8988T (cell line): ENCODE measurements at regions not wholly inside any gene's neighbourhood (a gene's known extent, or its start where the extent isn't known, plus 50 kb on each side); places are given as distances from the start of the nearest gene placed in this dataset.

Experiments
- DNase-seq: peaks from one replicate; pipeline ENCODE4 v3.0.0; 2011

DNA sequence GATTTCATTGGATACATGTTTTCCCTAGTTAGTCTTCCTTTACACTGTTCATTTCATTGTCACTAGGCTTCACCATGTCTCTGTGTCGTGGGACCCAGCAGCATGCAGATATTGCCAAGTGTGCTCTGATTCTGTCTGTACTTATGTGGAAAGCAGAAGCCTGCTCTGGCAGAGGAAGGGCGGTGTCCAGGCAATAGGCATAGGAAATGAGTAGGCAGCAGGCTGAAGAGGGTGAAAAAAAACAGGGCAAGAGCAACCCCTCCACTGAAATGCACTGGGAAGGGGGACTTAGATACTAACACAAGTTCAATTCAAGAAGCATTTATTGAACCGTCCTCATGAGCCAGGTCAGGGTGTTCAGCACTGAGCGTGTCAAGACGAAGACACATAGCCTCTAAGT is 85.2 kb upstream of the VAV3 start:
- no peak for DNase-seq

DNA sequence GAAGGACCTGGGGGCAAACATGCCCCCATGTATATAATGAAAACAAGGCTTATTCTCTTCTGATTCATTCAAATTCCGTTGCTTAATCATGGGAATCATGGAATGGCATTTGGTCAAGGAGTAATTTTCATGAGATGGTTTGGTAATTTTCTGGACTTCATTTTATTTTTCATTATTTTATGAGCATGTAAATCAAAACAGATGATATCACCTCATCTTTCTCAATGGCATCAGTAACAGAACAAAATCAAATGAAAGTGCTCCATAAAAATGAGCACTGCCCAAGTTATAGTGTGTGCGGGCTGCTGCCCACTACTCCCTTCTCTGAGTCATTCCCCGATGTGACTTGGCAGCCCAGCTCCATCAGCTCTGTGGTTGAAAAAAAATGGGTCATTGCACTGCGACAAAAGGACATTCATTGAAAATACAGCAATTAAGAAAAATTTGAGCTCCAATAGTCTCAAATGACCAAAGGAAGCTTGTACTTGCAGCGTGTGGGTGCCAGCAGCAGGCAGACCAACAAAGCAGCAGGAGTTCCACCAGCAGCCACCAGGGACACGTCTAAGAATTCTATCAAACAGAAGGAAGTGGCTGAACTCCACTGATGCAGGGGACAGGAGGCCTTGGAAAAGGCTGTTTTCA is 84.3 kb upstream of the VAV3 start:
- peak; percentile 6 for DNase-seq

DNA sequence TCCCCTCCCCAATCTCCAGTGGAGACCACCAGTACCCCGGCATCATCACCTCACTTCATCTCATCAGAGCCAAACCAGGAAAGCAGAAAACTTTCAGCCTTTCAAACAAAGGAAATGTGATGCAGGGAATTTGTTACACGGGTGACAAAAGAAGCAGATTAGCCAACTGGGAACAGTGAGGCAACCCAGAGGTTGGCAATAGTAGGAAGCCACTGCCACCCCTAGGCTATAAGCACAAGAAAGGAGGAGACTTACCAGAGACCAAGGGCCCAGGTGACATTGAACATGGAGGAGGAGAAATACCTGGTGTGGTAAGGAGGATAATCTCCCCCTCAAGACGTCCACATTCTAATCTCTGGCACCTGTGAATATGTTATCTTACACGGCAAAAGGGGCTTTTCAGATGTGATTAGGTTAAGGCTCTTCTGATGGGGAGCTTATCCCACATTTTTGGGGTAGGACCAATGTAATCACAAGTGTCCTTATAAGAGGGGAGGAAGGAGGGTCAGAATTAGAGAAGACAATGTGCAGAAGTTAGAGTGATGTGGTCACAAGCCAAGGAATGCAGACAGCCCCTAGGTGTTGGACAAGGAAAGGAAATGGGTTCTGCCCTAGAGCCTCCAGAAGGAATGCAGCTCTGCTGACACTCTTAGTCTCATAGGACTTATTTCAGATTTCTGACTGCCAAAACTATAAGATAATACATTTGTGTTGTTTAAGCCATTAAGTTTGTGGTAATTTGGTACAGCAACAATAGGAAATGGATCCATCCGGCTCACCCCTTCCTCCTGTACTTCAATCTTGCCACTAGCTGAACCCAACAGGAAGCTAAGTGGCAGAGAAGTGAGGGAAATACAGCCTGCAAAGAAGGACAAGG is 83.6 kb upstream of the VAV3 start:
- DNase-seq: no peak

DNA sequence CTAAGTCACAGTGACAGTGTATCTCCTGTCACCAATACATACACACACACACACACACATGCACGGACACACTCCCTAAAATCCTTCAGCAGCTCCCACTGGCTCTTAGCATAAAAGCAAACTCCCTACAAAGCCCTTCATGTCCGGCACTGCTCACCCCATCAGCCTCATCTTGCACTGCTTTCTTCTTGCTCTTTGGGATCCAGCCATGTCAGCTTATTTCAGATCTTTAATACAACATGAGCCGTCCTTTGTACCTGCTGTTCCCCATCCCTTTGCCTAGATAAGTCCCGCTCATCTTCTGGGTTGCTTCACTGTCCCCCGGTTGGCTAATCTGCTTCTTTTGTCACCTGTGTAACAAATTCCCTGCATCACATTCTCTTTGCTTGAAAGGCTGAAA is 82.1 kb upstream of the VAV3 start:
- DNase-seq: no peak

DNA sequence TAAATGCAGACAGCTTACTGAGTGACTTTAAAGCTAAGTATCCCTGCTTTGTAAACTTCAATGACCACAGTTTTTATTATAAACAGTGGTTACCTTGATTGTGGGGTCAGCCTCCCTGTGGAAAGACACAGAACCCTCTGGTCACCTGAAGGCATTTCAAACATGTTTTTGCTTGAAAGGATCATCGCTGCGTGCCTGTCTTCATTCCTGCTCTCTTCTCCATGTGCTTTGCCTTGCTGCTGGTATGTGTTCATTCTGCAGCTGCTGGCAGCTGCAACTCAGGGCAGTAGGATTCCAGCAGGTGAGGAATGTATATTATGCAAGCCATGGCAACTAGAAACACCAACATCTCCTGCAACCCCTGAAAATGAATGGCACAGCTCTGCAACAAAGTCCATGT is 81.0 kb upstream of the VAV3 start:
- DNase-seq: no peak

DNA sequence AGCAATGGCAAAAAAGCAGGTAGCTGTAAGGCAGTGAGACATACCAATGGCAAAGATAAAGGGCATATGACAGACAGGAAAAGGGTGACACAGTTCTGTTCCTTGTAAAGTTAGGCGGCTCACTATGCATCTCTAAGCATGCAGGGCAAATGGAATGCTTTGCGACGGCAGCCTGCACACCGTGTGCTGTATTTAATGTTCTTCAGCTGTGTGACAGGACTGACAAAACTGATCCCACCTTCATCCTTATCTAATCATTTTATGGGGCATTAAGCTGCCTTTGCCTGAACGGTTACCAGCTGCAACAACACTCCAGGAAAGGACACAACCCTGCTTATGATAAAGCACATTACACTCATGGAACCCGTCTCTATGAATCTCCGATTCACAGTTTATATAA is 80.5 kb upstream of the VAV3 start:
- DNase-seq: no peak

DNA sequence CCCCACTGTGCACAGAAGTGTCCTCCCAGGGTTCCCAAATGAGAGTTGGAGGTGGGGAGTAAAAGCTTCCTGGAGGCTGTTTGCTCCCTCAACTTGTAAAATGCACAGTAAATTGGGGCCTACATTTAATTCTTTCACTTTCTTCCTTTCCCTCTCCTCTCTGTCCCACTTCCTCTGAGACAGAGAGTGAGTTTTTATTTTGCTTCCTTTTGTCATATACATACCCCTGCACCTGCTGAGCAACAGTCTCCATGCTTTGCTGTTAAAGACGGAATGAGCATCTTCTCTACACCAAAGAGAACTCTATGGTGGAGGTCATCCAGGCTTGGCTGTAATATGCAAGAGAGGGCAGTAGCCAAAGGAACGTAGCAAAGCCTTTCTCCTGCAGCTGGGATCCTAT is 79.3 kb upstream of the VAV3 start:
- DNase-seq: no peak

DNA sequence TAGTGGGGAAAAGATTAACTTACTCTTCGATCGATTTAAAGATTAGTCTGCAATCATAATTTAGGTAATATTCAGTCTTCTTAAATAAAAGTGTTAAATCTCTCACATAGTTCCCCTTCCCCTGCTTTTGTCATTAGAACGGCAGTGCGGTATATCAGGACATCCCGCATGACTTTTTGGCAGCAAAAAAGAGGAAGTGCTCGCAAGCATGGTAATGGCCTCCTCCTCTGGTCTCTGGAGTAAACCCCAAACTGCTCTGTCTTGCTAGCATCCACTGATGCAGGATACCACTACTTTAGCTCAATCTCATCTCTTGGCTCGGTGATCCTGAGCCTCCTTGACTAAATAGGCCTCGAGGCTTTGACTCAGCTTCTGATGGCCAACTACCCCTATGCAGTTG is 78.7 kb upstream of the VAV3 start:
- DNase-seq: no peak

DNA sequence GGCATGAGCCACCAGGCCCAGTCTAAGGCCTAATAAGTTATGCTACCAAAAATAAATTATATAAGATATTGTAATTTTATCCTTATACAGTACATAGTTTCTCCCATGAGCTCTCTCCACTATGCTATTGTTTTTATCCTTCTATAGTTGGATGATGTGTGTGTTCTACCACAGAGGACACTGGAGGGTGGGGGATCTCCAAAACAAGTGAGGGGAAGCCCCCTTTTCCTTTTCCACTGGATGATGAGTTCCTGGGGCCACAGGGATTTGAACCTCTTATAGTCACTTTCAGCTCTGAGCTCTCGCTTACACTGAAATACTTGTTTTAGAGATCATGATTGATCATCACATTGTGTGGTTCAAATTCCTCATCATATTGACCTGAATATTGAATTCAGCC is 77.6 kb upstream of the VAV3 start:
- DNase-seq: no peak

DNA sequence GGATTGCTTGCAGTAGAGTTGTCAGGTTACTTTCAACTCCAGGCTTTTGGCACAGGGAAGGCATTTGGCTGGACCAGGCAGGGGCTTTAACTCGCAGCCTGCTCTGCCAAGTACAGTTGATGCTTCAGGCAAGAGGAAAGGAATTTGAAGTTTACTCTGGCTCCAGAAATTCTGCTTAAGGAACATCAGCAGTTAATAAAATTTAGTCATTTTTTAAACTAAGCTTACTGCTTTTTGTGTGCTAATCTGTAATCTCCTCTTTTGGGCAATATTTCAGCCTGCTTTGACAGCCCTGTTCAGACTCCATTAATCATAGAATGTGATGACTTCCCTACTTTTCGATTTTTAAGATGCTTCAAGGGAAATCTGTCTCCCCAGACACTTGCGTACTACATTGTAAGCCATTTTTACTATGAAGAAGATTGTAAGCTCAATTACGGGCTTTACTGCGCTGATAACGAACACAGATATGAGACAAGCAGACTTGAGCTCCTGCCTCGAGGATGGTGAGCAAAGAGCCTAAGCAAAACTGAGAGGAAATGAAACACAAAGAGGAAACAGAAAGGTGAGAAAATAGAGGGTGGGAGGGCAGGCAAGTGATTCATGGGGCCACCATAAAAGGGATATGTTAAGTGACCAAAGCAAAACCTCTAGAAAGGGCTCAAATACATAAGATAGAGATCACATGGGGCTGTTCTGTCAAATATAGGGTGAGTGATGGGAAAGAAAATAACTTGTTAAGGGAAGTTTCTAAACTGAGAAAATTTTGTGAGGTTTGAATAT is 76.6 kb upstream of the VAV3 start:
- DNase-seq: no peak

DNA sequence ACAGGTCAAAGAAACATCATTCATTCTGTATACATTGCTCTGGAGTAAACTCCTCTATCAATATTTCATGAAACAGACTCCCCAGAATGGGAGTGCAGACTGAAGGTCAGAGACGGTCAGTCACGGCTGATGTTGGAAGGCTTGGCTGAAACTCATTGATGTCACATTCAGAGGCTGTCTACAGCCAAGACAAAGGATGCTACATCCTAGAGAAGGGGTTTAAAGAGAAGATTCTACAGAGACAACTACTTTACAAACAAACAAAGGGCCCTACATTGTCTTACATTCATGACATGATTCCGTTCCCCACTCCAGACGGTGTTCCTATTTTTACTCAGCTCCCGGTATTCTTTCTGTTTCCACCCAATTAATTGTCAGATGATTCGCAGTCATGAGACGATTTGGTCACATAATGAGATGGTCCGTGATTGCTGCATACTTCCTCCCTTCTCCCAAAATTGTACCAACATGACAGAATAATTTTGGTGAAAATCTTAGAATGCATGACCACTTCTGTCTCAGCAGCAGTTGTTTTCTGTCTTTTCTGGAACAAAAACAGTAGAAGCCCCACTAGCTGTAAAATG is 73.8 kb upstream of the VAV3 start:
- DNase-seq: no peak

DNA sequence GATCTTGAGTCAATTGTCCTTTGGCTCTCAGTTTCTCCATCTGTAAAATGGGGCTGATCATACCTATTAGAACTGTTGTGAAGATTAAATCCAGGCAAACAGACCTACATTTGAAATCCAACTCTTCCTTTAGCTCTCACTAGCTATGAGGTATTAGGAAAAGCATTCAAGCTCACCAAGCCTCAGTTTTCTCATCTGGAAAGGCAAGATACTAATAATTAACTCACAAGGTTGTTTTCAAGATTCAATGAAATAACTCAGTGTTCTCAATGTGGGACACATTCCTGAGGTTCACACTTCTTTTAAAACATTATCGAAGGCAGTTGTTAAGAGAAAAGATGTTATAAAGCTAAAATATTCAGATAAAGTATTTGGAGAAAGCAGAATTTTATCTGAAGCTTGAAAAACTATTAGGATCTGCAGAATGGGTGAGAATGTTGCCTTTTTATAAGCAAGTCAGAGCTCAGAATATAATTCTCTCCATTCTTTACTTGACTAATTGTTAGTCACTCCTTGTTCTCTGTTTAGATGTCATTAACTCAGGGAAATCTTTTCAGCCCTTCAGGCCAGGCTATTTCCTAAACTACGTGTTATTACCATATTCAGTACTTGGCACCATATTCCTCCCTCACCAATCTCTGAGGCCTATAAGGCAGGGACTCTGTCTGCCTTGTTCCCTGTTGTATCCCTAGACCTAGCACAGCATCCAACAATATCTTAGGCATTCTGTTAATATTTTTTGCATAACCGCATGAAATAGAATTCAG is 72.0 kb upstream of the VAV3 start:
- DNase-seq: no peak

DNA sequence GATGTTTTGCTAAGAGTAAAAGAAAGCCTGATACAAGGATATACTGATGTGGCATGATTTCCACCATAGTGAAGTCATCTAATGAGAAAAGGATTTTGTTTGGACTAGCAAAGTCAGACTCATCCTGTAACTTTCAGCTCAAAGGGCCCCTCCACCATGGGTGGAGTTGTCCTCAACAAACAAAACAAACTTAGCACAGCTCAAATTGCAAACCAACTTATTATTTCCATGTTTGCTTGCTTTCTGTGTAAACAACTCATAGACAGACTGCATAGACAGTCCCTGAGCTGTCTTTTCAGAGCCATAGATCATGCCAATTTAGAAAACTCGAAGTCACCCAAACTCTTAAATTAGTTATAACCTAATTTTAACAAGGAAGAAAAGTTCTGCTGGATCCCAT is 69.4 kb upstream of the VAV3 start:
- DNase-seq: no peak

DNA sequence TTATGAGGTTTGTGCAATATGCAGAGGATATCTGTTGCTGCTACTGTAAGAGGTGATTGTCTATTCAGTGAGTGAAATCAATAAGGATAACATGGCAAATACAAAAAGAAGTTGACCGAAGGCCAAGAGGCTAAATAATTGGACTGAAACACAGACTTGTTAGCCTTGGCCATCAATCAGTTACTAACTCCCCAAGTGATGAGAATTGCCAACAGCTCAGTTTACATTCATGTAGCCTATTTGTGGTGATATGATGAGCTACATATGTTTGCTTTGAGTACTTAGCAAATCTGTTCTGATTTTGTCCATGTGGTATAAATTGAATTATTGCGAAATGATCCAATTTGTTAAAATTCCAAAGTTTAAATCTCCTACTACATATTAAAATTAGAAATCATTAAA is 68.6 kb upstream of the VAV3 start:
- no peak for DNase-seq

DNA sequence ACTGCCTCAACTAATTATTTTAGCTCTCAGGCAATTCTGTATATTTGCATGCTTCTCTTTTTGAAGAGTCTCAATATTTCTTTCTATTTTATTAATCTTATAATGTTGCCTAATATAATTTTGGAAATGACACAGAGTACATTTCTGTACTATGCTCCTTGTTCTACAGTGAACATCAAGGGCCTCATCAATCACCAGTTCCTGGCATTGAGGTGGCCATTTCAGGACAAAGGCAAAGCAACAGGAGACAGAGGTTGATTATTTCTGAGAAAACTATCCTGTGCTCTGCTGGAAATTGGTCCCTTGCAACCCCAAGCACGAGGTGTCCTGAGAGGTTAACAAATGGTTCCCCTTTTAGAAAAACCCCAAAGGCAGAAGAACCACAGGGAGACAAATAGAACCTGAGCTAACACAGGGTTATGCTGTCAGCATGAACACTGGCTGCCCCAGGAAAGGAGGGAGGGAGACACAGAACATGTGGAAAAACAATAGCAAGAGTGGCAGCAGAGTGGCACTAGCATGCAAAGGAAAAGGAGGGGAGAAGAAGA is 63.9 kb upstream of the VAV3 start:
- DNase-seq: no peak

DNA sequence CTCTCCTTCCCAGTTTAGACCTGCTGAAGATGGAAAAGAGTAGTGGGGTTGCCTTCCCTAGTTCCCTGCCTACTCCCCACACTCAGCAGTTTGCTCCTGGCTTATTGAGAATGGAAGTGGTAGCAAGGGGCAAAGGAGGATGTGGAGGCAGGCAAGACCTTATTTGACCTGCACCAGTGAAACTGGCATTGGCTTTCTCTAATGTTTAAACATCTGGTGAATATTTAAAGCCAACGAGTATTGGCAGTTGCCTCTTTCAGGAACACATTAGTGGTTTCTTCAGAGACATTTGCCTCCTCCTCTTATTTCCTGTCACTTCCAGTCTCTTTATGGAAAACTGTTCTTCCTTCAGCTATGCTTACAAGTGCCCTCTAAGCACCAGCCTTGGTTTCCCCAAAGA is 62.4 kb upstream of the VAV3 start:
- no peak for DNase-seq

DNA sequence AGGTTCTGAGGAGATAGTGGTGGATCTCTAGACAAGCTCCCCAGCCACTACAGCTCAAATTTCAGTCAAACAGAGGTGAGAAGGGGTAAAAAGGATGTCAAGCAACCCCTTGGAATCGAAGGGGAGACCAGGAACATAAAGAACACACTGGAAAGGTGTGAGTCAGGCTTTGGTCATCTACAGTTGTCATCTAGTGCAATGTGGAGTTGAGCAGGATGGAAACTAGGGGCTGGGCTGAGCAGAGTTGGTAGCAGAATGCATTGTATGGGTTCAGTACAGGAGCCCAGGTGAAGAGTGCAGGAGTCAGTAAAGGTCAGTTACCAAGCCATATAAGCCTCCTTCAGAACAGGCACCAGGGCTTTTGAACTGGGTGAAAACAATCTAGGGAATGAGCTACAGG is 52.7 kb upstream of the VAV3 start:
- DNase-seq: no peak

DNA sequence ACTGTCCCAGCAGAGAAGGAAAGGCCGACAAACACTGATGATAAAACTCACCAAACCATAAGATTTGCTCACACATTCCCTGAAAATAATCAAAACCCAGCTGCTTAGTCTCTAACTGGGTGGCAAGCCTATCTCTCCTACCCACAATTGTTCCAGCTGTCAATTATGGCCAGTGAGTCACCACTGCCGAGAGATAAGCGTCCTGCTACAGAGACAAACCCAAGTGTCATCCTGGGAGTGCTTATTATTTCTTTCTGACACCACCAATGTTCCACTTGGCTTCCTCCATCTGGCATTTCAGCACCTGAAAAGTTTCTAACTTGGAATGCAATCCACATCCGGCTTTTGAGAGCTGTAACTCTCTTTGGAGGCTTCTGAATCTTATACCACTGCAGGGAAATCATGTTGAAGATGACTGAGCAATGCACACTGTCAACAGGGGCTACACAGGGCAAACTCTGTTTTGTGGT is 51.5 kb upstream of the VAV3 start:
- no peak for DNase-seq
